Uterus (tissue), 3 donors: ENCODE measurements at regions not wholly inside any gene's neighbourhood (a gene's known extent, or its start where the extent isn't known, plus 50 kb on each side); places are given as distances from the start of the nearest gene placed in this dataset.

ENCODE experiments used
- DNase-seq, 2 donors: peaks; one replicate each; pipeline ENCODE4 v3.0.0-alpha.2; 2019 to 2020
- H3K27ac ChIP-seq, 2 donors: fragments of 200-600 bp; sonication (generic); 1 replicate in 1 of 2; 2 replicates in 1 of 2; pipeline ENCODE4 v1.5.1; 2016 to 2018
- H3K27me3 ChIP-seq, 2 donors: fragments of 200-600 bp; sonication (generic); one replicate each; pipeline ENCODE4 v1.5.1; 2018 to 2019; ENCODE audit warnings: control low read depth in 1 of 2
- H3K36me3 ChIP-seq, 2 donors: fragments of 200-600 bp; sonication (generic); one replicate each; pipeline ENCODE4 v1.5.1; 2019; ENCODE audit warnings: control low read depth in 1 of 2
- H3K4me1 ChIP-seq, 2 donors: fragments of 200-600 bp; sonication (generic); one replicate each; pipeline ENCODE4 v1.5.1; 2018 to 2019; ENCODE audit warnings: control low read depth in 1 of 2
- H3K4me3 ChIP-seq, 2 donors: fragments of 200-600 bp; sonication (generic); 1 replicate in 1 of 2; 2 replicates in 1 of 2; pipeline ENCODE4 v1.5.1; 2018 to 2019; ENCODE audit warnings: mild to moderate bottlenecking in 1 of 2
- H3K9me3 ChIP-seq, 2 donors: fragments of 200-600 bp; sonication (generic); one replicate each; pipeline ENCODE4 v1.5.1; 2019; ENCODE audit warnings: control low read depth in 1 of 2
- POLR2A ChIP-seq, 2 donors: fragments of 450-650 bp; IDR thresholded peaks; one replicate each; pipeline ENCODE4 v1.6.1; 2016; ENCODE audit warnings: antibody characterized with exemption in 2 of 2, mild to moderate bottlenecking in 1 of 2, moderate library complexity in 1 of 2
- intact Hi-C: fragments of 100-400 bp; cut with DNase I; formaldehyde crosslinking; loops from one replicate; pipeline ENCODE4 v1.15.1; 2023; ENCODE audit warnings: low total_unique reads
- TF ChIP-seq, protein P1 (sequence below), 4 experiments: fragments of 200-600 bp in 2 of 4; fragments of 450-650 bp in 2 of 4; sonication (generic) in 2 of 4; IDR thresholded peaks; one replicate each; pipeline ENCODE4 v1.5.1; 2016 to 2019; ENCODE audit warnings: antibody characterized with exemption in 4 of 4, mild to moderate bottlenecking in 2 of 4, moderate library complexity in 1 of 4
- donor health status: DM: yes; HTN: yes; CAD: no.

DNA sequence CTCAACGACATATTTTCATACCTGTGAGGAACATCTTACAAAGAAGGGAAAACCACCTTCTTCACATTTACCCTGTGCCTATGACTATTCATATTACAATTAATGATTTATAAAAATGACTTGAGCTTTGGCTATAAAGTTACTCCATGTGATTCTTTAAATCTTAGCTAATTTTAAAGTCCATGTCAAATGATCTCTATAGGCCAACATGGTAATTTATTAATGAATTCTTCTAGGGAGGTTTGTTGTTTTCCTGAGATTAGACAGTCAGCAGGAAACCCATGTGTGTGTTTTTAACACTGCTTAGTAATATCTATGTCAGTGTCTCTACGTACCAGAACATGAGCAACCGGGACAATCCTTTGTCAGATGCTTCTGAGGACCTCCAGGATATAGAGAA lies 307.3 kb downstream of the IPMK start:
- Histone ChIP-seq H3K36me3 (no peaks in the 10 kb centered on the region), H3K27me3 (no peaks in the 10 kb centered on the region), H3K9me3 (no peaks in the 10 kb centered on the region), H3K4me1 (no peaks in the 10 kb centered on the region), H3K27ac (no peak overlapping the region), H3K4me3 (no peak overlapping the region)
- DNase-seq: no peak
- intact Hi-C loops: no loop called here
- TF ChIP-seq, protein P1, sequence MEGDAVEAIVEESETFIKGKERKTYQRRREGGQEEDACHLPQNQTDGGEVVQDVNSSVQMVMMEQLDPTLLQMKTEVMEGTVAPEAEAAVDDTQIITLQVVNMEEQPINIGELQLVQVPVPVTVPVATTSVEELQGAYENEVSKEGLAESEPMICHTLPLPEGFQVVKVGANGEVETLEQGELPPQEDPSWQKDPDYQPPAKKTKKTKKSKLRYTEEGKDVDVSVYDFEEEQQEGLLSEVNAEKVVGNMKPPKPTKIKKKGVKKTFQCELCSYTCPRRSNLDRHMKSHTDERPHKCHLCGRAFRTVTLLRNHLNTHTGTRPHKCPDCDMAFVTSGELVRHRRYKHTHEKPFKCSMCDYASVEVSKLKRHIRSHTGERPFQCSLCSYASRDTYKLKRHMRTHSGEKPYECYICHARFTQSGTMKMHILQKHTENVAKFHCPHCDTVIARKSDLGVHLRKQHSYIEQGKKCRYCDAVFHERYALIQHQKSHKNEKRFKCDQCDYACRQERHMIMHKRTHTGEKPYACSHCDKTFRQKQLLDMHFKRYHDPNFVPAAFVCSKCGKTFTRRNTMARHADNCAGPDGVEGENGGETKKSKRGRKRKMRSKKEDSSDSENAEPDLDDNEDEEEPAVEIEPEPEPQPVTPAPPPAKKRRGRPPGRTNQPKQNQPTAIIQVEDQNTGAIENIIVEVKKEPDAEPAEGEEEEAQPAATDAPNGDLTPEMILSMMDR (IDR thresholded peaks at IDR 0.05): no peak
- no peak for TF ChIP-seq POLR2A (IDR thresholded peaks at IDR 0.05)

DNA sequence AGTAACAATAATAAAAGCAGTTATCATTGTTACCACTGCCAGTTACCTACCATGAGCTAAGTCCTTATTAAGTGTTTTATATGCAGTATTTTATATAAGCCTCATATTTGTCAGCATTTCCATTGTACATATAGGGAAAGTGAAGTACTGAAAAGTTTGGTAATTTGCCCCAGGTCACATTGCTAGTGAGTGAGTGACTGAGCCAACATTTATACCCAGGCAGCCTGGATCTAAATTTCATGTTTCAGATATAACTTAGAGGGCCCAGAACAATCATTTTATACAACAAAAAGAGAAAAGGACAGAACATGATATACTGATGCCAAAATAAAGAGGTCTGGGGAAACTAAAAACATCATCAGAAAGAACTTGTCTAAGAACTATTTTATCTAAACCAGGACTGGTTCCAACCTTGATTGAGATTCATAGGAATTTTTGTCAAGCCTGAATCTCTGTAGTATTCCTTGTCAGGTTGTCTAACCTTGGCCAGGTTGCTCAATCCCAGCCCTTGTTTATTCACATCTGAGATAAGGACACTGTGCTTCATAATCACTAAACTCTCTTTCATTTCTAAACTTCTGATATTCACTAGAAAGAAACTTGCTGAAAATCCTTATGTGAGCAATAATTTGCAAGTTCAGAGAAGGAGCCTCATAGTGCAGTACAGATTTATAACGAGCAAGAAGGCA lies 308.2 kb downstream of the IPMK start:
- no peaks in the 10 kb centered on the region for H3K4me1 ChIP-seq
- TF ChIP-seq, protein P1 (IDR thresholded peaks at IDR 0.05): no peak
- no peak for TF ChIP-seq POLR2A (IDR thresholded peaks at IDR 0.05)
- H3K27ac ChIP-seq: no peak overlapping the region
- no peaks in the 10 kb centered on the region for H3K27me3 ChIP-seq
- no peak for DNase-seq
- no peak overlapping the region for H3K4me3 ChIP-seq
- intact Hi-C loops: no loop called here
- no peaks in the 10 kb centered on the region for H3K36me3 ChIP-seq
- H3K9me3 ChIP-seq: no peaks in the 10 kb centered on the region

DNA sequence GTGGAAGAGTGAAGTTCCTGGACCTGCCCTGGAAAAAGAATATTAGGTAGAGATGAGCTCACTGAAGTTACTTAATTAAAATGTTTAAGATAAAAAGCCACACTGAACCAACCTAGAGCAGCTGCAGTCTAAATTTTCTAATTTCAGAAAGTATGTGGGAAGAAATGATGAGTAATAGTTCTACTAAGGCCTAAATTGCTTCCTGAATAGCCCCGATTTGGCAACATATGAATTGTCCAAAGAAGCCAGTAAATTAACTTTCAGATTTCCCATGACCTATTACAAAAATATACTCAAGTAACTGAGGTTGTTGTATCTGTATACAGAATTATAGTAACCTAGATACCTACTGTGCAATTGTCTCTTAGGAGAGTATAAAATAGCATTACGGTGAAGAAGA lies 312.6 kb downstream of the IPMK start:
- intact Hi-C loops: no loop called here
- DNase-seq: no peak
- no peaks in the 10 kb centered on the region for H3K36me3 ChIP-seq
- TF ChIP-seq, protein P1 (IDR thresholded peaks at IDR 0.05): no peak
- no peak for TF ChIP-seq POLR2A (IDR thresholded peaks at IDR 0.05)
- H3K27ac ChIP-seq: no peak overlapping the region
- H3K4me1 ChIP-seq: no peaks in the 10 kb centered on the region
- H3K4me3 ChIP-seq: no peak overlapping the region
- no peaks in the 10 kb centered on the region for H3K9me3 ChIP-seq
- no peaks in the 10 kb centered on the region for H3K27me3 ChIP-seq

- intact Hi-C loops: no loop called here
- Histone ChIP-seq H3K27me3 (no peaks in the 10 kb centered on the region), H3K27ac (no peak overlapping the region), H3K4me3 (no peak overlapping the region), H3K36me3 (no peaks in the 10 kb centered on the region), H3K9me3 (no peaks in the 10 kb centered on the region), H3K4me1 (no peaks in the 10 kb centered on the region)
- TF ChIP-seq POLR2A (IDR thresholded peaks at IDR 0.05): no peak
- DNase-seq: no peak
Observed at GRCh38 chr10:57952741-57953140, 315.0 kb downstream of the IPMK start.

DNA sequence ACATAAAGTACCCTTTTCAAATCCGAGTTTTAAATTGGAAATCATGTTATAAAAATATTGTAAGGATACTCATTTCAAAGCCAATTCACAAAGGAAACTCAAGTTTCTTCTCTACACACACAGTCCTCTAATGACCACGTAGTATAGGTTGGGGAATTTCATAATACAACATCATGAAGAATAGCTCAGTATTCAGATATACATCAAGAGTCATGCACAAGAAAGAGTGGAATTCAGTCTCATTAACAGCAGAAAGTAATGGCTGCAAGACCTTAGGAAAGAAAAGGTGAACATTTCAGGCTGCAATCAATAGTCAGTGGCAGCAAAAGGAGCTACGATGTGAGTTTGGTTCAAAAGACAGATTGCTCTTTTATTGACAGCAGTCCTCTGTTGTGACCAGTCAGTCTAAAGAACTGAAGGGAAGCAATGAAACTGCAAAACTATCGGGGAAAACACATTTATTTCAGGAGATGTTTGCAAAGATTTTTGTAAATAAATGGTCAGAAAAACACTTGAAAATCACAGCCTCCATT lies 317.2 kb downstream of the IPMK start:
- Histone ChIP-seq H3K36me3 (no peaks in the 10 kb centered on the region), H3K27me3 (no peaks in the 10 kb centered on the region), H3K4me3 (no peak overlapping the region), H3K9me3 (no peaks in the 10 kb centered on the region), H3K27ac (no peak overlapping the region), H3K4me1 (no peaks in the 10 kb centered on the region)
- intact Hi-C loops: no loop called here
- TF ChIP-seq, protein P1 (IDR thresholded peaks at IDR 0.05): no peak
- TF ChIP-seq POLR2A (IDR thresholded peaks at IDR 0.05): no peak
- no peak for DNase-seq
